GM23338 (cell line): ENCODE measurements at regions not wholly inside any gene's neighbourhood (a gene's known extent, or its start where the extent isn't known, plus 50 kb on each side); places are given as distances from the start of the nearest gene placed in this dataset.

ENCODE experiments used
- CREB1 ChIP-seq: fragments of 250-450 bp; sonication (Bioruptor Pico); IDR thresholded peaks from 2 replicates; pipeline ENCODE4 v1.5.0; 2020; ENCODE audit warnings: low read depth, mild to moderate bottlenecking, moderate library complexity
- ETS1 ChIP-seq: IDR thresholded peaks from 2 replicates; pipeline ENCODE4 v1.6.1; 2016; ENCODE audit warnings: antibody characterized with exemption
- EZH2 ChIP-seq: fragments of 200-600 bp; sonication (generic); IDR thresholded peaks from one replicate; pipeline ENCODE4 v1.8.0; 2017; ENCODE audit warnings: antibody characterized with exemption, mild to moderate bottlenecking, low read depth; ENCODE audit not compliant: unreplicated experiment
- EZH2phosphoT487 ChIP-seq: fragments of 200-600 bp; sonication (generic); IDR thresholded peaks from one replicate; pipeline ENCODE4 v1.8.1; 2018; ENCODE audit warnings: antibody characterized with exemption; ENCODE audit not compliant: unreplicated experiment
- JUNB ChIP-seq: IDR thresholded peaks from one replicate; pipeline ENCODE4 v1.6.1; 2016; ENCODE audit warnings: antibody characterized with exemption; ENCODE audit not compliant: unreplicated experiment
- NANOG ChIP-seq: IDR thresholded peaks from 2 replicates; pipeline ENCODE4 v1.6.1; 2016; ENCODE audit warnings: antibody characterized with exemption, borderline replicate concordance
- POLR2AphosphoS5 ChIP-seq: IDR thresholded peaks from 2 replicates; pipeline ENCODE4 v1.6.1; 2016; ENCODE audit warnings: antibody characterized with exemption, low read depth
- STAT1 ChIP-seq: IDR thresholded peaks from one replicate; pipeline ENCODE4 v1.6.1; 2016; ENCODE audit warnings: antibody characterized with exemption; ENCODE audit not compliant: unreplicated experiment
- ZNF114 ChIP-seq: fragments of 250-450 bp; sonication (Bioruptor Pico); IDR thresholded peaks from 2 replicates; pipeline ENCODE4 v1.5.0; 2020; ENCODE audit warnings: mild to moderate bottlenecking, moderate library complexity
- ZNF331 ChIP-seq: fragments of 250-450 bp; sonication (Bioruptor Pico); IDR thresholded peaks from 2 replicates; pipeline ENCODE4 v1.5.0; 2020; ENCODE audit warnings: low read depth, mild to moderate bottlenecking, moderate library complexity
- TF ChIP-seq, protein P1 (sequence below): IDR thresholded peaks from one replicate; pipeline ENCODE4 v1.6.1; 2018; ENCODE audit warnings: antibody characterized with exemption; ENCODE audit not compliant: unreplicated experiment
- TF ChIP-seq, protein P2 (sequence below), 2 experiments: fragments of 200-600 bp in 1 of 2; sonication (generic) in 1 of 2; conservative IDR thresholded peaks; 2 replicates each; pipeline versions ENCODE4 v1.5.1 to v1.6.1; 2016 to 2017; ENCODE audit warnings: antibody characterized with exemption in 2 of 2, low read depth in 2 of 2, mild to moderate bottlenecking in 2 of 2, moderate library complexity in 1 of 2
- TF ChIP-seq, protein P3 (sequence below): fragments of 250-450 bp; sonication (Bioruptor Pico); IDR thresholded peaks from 2 replicates; pipeline ENCODE4 v1.5.0; 2020; ENCODE audit warnings: mild to moderate bottlenecking, moderate library complexity

- no peak for TF ChIP-seq EZH2phosphoT487
- no peak for TF ChIP-seq POLR2AphosphoS5
- no peak for TF ChIP-seq EZH2
- TF ChIP-seq ZNF331 (CRISPR knock-in tag) = no peak
- TF ChIP-seq, protein P1, sequence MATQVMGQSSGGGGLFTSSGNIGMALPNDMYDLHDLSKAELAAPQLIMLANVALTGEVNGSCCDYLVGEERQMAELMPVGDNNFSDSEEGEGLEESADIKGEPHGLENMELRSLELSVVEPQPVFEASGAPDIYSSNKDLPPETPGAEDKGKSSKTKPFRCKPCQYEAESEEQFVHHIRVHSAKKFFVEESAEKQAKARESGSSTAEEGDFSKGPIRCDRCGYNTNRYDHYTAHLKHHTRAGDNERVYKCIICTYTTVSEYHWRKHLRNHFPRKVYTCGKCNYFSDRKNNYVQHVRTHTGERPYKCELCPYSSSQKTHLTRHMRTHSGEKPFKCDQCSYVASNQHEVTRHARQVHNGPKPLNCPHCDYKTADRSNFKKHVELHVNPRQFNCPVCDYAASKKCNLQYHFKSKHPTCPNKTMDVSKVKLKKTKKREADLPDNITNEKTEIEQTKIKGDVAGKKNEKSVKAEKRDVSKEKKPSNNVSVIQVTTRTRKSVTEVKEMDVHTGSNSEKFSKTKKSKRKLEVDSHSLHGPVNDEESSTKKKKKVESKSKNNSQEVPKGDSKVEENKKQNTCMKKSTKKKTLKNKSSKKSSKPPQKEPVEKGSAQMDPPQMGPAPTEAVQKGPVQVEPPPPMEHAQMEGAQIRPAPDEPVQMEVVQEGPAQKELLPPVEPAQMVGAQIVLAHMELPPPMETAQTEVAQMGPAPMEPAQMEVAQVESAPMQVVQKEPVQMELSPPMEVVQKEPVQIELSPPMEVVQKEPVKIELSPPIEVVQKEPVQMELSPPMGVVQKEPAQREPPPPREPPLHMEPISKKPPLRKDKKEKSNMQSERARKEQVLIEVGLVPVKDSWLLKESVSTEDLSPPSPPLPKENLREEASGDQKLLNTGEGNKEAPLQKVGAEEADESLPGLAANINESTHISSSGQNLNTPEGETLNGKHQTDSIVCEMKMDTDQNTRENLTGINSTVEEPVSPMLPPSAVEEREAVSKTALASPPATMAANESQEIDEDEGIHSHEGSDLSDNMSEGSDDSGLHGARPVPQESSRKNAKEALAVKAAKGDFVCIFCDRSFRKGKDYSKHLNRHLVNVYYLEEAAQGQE = no peak
- TF ChIP-seq, protein P2, sequence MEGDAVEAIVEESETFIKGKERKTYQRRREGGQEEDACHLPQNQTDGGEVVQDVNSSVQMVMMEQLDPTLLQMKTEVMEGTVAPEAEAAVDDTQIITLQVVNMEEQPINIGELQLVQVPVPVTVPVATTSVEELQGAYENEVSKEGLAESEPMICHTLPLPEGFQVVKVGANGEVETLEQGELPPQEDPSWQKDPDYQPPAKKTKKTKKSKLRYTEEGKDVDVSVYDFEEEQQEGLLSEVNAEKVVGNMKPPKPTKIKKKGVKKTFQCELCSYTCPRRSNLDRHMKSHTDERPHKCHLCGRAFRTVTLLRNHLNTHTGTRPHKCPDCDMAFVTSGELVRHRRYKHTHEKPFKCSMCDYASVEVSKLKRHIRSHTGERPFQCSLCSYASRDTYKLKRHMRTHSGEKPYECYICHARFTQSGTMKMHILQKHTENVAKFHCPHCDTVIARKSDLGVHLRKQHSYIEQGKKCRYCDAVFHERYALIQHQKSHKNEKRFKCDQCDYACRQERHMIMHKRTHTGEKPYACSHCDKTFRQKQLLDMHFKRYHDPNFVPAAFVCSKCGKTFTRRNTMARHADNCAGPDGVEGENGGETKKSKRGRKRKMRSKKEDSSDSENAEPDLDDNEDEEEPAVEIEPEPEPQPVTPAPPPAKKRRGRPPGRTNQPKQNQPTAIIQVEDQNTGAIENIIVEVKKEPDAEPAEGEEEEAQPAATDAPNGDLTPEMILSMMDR (conservative IDR thresholded peaks at IDR 0.05; ENCODE audit: low read depth in 2 of 2) = no peak
- no peak for TF ChIP-seq ETS1
- no peak for TF ChIP-seq JUNB
- TF ChIP-seq ZNF114 (CRISPR knock-in tag) = no peak
- no peak for TF ChIP-seq CREB1
- no peak for TF ChIP-seq STAT1
- TF ChIP-seq NANOG = no peak
- TF ChIP-seq, protein P3, sequence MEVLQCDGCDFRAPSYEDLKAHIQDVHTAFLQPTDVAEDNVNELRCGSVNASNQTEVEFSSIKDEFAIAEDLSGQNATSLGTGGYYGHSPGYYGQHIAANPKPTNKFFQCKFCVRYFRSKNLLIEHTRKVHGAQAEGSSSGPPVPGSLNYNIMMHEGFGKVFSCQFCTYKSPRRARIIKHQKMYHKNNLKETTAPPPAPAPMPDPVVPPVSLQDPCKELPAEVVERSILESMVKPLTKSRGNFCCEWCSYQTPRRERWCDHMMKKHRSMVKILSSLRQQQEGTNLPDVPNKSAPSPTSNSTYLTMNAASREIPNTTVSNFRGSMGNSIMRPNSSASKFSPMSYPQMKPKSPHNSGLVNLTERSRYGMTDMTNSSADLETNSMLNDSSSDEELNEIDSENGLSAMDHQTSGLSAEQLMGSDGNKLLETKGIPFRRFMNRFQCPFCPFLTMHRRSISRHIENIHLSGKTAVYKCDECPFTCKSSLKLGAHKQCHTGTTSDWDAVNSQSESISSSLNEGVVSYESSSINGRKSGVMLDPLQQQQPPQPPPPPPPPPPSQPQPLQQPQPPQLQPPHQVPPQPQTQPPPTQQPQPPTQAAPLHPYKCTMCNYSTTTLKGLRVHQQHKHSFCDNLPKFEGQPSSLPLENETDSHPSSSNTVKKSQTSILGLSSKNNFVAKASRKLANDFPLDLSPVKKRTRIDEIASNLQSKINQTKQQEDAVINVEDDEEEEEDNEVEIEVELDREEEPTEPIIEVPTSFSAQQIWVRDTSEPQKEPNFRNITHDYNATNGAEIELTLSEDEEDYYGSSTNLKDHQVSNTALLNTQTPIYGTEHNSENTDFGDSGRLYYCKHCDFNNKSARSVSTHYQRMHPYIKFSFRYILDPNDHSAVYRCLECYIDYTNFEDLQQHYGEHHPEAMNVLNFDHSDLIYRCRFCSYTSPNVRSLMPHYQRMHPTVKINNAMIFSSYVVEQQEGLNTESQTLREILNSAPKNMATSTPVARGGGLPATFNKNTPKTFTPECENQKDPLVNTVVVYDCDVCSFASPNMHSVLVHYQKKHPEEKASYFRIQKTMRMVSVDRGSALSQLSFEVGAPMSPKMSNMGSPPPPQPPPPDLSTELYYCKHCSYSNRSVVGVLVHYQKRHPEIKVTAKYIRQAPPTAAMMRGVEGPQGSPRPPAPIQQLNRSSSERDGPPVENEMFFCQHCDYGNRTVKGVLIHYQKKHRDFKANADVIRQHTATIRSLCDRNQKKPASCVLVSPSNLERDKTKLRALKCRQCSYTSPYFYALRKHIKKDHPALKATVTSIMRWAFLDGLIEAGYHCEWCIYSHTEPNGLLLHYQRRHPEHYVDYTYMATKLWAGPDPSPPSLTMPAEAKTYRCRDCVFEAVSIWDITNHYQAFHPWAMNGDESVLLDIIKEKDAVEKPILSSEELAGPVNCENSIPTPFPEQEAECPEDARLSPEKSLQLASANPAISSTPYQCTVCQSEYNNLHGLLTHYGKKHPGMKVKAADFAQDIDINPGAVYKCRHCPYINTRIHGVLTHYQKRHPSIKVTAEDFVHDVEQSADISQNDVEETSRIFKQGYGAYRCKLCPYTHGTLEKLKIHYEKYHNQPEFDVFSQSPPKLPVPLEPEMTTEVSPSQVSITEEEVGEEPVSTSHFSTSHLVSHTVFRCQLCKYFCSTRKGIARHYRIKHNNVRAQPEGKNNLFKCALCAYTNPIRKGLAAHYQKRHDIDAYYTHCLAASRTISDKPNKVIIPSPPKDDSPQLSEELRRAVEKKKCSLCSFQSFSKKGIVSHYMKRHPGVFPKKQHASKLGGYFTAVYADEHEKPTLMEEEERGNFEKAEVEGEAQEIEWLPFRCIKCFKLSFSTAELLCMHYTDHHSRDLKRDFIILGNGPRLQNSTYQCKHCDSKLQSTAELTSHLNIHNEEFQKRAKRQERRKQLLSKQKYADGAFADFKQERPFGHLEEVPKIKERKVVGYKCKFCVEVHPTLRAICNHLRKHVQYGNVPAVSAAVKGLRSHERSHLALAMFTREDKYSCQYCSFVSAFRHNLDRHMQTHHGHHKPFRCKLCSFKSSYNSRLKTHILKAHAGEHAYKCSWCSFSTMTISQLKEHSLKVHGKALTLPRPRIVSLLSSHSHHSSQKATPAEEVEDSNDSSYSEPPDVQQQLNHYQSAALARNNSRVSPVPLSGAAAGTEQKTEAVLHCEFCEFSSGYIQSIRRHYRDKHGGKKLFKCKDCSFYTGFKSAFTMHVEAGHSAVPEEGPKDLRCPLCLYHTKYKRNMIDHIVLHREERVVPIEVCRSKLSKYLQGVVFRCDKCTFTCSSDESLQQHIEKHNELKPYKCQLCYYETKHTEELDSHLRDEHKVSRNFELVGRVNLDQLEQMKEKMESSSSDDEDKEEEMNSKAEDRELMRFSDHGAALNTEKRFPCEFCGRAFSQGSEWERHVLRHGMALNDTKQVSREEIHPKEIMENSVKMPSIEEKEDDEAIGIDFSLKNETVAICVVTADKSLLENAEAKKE (CRISPR knock-in tag) = no peak
Measured at GRCh38 chr11:35873721-35874120, 70.1 kb upstream of the LDLRAD3 start.
